Retinal pigment epithelial cell (primary cell): ENCODE measurements at regions not wholly inside any gene's neighbourhood (a gene's known extent, or its start where the extent isn't known, plus 50 kb on each side); places are given as distances from the start of the nearest gene placed in this dataset.
"Not testable (repeated sequence)": the region's sequence is repeated elsewhere in the genome, so short reads cannot be mapped to it uniquely, and the experiment has no call there.

ENCODE experiments used
- DNase-seq: peaks from one replicate; pipeline ENCODE4 v3.0.0-alpha.2; 2010; ENCODE audit warnings: low read depth
- H3K4me3 ChIP-seq: 2 replicates; pipeline ENCODE4 v1.5.1; 2011; ENCODE audit warnings: mild to moderate bottlenecking, low read length, control low read depth, moderate library complexity
- CTCF ChIP-seq: conservative IDR thresholded peaks from 2 replicates; pipeline ENCODE4 v1.5.1; 2011; ENCODE audit warnings: low read depth, low read length, control low read depth, inconsistent platforms

DNA sequence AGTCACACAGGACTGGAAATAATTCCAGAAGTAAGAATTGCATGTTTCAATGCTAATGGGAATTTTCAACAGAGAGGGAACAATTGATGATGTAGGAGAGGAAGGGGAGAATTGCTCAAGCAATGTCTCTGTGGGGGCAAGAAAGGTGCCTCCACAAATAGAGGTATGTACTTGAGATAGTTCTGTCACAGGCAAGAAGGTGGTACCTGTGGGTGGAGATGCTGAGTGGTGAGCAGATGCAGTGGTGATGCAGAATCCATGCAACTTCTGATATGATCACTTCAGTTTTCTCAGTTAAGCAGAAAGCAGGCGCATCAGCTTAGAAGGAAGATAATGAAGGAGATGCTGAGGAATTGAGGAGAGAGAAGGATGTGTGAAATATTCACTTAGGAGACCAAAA lies 55.1 kb upstream of the SEC24B start:
- H3K4me3 ChIP-seq, result no peak overlapping the region
- no peak for TF ChIP-seq CTCF
- DNase-seq, result no peak

- H3K4me3 ChIP-seq, result no peak overlapping the region
- TF ChIP-seq CTCF, result no peak
- DNase-seq, result no peak
These were observed 55.5 kb upstream of the SEC24B start for GRCh38 chr4:109378076-109378475.

DNA sequence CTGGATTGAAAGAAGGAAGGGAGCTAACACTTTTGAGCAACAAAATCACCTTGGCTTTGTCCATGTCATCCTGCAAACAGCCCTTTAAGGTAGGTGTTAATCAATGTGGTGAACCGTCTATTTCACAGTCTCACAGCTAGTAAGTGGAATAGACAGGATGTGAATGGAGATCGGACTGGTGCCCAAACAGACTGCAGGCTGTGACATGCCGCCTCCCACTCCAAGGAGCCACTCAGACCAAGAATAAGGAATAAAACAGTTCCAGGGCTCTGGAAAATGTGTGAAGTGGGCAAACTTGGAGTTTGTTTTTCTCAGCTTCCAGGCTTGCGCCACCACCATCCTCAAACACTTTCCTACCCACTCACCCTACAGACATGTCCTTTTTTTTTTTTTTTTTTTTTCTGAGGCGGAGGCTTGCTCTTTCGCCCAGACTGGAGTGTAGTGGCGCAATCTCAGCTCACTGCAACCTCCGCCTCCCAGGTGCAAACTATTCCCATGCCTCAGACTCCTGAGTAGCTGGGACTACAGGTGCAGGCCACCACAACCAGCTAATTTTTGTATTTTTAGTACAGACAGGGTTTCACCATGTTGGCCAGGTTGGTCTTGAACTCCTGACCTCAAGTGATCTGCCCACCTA lies 57.7 kb upstream of the SEC24B start:
- no peak for DNase-seq
- TF ChIP-seq CTCF, result no peak

GRCh38 chr4:109368661-109369060 lies 65.0 kb upstream of the SEC24B start:
- no peak for TF ChIP-seq CTCF
- peak; percentile 2 for DNase-seq
- H3K4me3 ChIP-seq, result no peak overlapping the region

More for the DNA sequence above, 57.7 kb upstream of the SEC24B start:
- no peak overlapping the region for H3K4me3 ChIP-seq

GRCh38 chr4:109365939-109366338 lies 63.5 kb upstream of the COL25A1 start:
- no peak overlapping the region for H3K4me3 ChIP-seq
- DNase-seq, result no peak

GRCh38 chr4:109365297-109365696 lies 62.8 kb upstream of the COL25A1 start:
- not testable (repeated sequence) for H3K4me3 ChIP-seq, DNase-seq

More at GRCh38 chr4:109365939-109366338, 63.5 kb upstream of the COL25A1 start:
- TF ChIP-seq CTCF, result no peak

DNA sequence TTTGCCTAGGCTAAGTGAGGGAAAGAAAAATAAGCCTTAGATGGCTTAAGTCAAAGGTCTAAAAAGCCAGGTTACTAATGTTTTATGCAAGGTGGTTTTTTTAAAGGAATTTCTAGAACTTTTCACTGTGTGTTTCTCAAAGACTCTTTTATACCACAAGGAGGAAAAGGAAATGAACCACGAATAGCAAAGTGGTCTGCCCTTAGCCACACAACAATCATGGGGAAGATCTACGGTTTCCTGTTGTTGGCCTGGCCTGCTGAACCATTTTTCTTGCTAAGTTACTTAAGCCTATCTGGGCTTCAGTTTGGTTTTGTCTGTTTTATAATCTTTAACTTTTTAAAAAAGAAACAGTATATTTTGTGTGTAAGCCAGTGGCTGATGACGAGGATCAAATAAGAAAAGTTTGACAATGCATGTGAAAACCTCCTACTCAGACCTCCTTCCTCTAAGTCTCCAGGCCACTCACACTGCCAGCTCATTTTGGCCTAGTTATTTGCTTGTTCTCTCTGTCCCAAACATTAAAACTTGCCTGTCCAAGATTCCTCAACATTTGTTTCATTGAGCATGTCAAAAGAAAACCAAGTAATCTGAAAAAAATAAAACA lies 56.7 kb upstream of the COL25A1 start:
- no peak overlapping the region for H3K4me3 ChIP-seq
- no peak for DNase-seq
- no peak for TF ChIP-seq CTCF
